Peyer's patch (tissue), 4 donors: ENCODE measurements at regions not wholly inside any gene's neighbourhood (a gene's known extent, or its start where the extent isn't known, plus 50 kb on each side); places are given as distances from the start of the nearest gene placed in this dataset.

Source experiments
- POLR2A ChIP-seq, 2 donors: fragments of 450-650 bp; IDR thresholded peaks; one replicate each; pipeline ENCODE4 v1.5.1; 2017; ENCODE audit warnings: antibody characterized with exemption in 2 of 2, mild to moderate bottlenecking in 2 of 2, moderate library complexity in 2 of 2
- TF ChIP-seq, protein P1 (sequence below), 6 experiments: fragments of 450-650 bp in 4 of 6; fragments of 200-600 bp in 2 of 6; sonication (generic) in 1 of 6; IDR thresholded peaks; one replicate each; pipeline ENCODE4 v1.5.1; 2017 to 2019; ENCODE audit warnings: antibody characterized with exemption in 6 of 6, mild to moderate bottlenecking in 3 of 6, moderate library complexity in 1 of 6

DNA sequence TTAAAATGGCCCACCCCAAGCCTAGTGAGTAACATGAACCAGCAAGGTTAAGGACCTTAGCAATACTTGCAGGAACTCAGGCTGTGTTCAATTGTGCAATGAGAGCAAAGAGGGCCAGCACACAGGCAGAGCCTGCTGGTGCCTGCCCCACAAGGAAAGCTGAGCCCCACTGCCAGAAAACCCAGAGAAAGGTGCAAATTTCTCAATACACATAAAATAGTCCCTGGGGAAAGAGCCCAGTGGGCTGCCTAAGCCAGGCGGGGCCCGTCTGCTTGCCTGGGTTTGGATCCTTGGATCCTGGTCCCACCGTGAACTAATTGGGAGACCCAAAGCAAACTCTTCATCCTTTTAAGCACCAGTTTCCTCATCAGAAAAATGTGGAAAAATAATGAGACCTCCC, 128.5 kb upstream of the CACNA1E start:
- TF ChIP-seq POLR2A (IDR thresholded peaks at IDR 0.05): no peak
- TF ChIP-seq, protein P1, sequence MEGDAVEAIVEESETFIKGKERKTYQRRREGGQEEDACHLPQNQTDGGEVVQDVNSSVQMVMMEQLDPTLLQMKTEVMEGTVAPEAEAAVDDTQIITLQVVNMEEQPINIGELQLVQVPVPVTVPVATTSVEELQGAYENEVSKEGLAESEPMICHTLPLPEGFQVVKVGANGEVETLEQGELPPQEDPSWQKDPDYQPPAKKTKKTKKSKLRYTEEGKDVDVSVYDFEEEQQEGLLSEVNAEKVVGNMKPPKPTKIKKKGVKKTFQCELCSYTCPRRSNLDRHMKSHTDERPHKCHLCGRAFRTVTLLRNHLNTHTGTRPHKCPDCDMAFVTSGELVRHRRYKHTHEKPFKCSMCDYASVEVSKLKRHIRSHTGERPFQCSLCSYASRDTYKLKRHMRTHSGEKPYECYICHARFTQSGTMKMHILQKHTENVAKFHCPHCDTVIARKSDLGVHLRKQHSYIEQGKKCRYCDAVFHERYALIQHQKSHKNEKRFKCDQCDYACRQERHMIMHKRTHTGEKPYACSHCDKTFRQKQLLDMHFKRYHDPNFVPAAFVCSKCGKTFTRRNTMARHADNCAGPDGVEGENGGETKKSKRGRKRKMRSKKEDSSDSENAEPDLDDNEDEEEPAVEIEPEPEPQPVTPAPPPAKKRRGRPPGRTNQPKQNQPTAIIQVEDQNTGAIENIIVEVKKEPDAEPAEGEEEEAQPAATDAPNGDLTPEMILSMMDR (IDR thresholded peaks at IDR 0.05): no peak
